K562 (cell line): ENCODE measurements at regions not wholly inside any gene's neighbourhood (a gene's known extent, or its start where the extent isn't known, plus 50 kb on each side); places are given as distances from the start of the nearest gene placed in this dataset.

ENCODE experiments used
- ATAC-seq: fragments of 200-7000 bp; cut with Tn5 transposase; 3 replicates; pipeline ENCODE4 v1.9.1; 2020; ENCODE audit warnings: moderate library complexity
- BruUV-seq: library from RNA; stranded (reverse); fragments of 400-500 nt; replicated peaks from 2 replicates; lab custom pipeline; 2021; lab: Mats Ljungman, UMichigan
- CTCF ChIA-PET: fragments of 300-600 bp; formaldehyde crosslinking; extraction: SDS; loops from one replicate; lab custom pipeline; 2021; ENCODE audit warnings: low intra/inter-chr PET ratio; lab: Yijun Ruan, JAX
- POLR2A ChIA-PET: fragments of 300-600, 350-650 bp; sonication (Branson Sonifier 250); formaldehyde crosslinking; extraction: SDS; loops from one replicate; lab custom pipeline; 2021; ENCODE audit warnings: antibody characterized with exemption, inconsistent platforms; lab: Yijun Ruan, JAX
- DNase-seq, 4 experiments: peaks; one replicate each; pipeline versions ENCODE4 v3.0.0 to v3.0.0-alpha.2; 2011 to 2018; ENCODE audit warnings: low spot score in 3 of 4, mixed read lengths in 3 of 4; ENCODE audit errors: extremely low read depth in 1 of 4
- FAIRE-seq: peaks from 2 replicates; lab custom pipeline; 2011; peaks lifted over from hg19 to GRCh38; lab: Jason Lieb, UNC
- H2AFZ ChIP-seq: 2 replicates; pipeline ENCODE4 v1.6.0; 2011; ENCODE audit warnings: low read depth, low read length, control low read depth, inconsistent platforms
- H3K27ac ChIP-seq: fragments of 200-600 bp; 3 replicates; pipeline ENCODE4 v1.8.0; 2011; ENCODE audit warnings: low read depth, mild to moderate bottlenecking, control low read depth, inconsistent platforms, low read length, moderate library complexity, mixed read lengths; ENCODE audit errors: extremely low read depth
- H3K27me3 ChIP-seq, 2 experiments: fragments of 300-600 bp in 1 of 2; 2 replicates in 1 of 2; 3 replicates in 1 of 2; pipeline versions ENCODE4 v1.6.0 to v1.8.0; 2011; ENCODE audit warnings: inconsistent platforms in 2 of 2, low read length in 2 of 2, mild to moderate bottlenecking in 1 of 2, mixed read lengths in 1 of 2, moderate library complexity in 1 of 2; ENCODE audit not compliant: control insufficient read depth in 2 of 2, insufficient read depth in 2 of 2
- H3K36me3 ChIP-seq: fragments of 300-600 bp; 3 replicates; pipeline ENCODE4 v1.8.0; 2011; ENCODE audit warnings: mild to moderate bottlenecking, low read length, inconsistent platforms; ENCODE audit not compliant: control insufficient read depth, insufficient read depth
- H3K4me1 ChIP-seq, 2 experiments: fragments of 200-600 bp in 1 of 2; replicated peaks in 1 of 2; 2 replicates in 1 of 2; 3 replicates in 1 of 2; pipeline versions ENCODE4 v1.5.1 to v1.8.0; 2011; ENCODE audit warnings: inconsistent platforms in 2 of 2, low read length in 2 of 2, mild to moderate bottlenecking in 1 of 2, mixed read lengths in 1 of 2, moderate library complexity in 1 of 2; ENCODE audit not compliant: control insufficient read depth in 2 of 2, insufficient read depth in 2 of 2
- H3K4me2 ChIP-seq: 2 replicates; pipeline ENCODE4 v1.6.1; 2011; ENCODE audit warnings: low read length, control low read depth, inconsistent platforms, mixed read lengths; ENCODE audit not compliant: insufficient read depth
- H3K4me3 ChIP-seq: fragments of 200-600 bp; sonication (generic), shearing (Covaris generic); 2 replicates; pipeline ENCODE4 v1.5.1; 2016; ENCODE audit warnings: control low read depth, inconsistent platforms
- H3K79me2 ChIP-seq: fragments of 200-600 bp; 3 replicates; pipeline ENCODE4 v1.8.0; 2011; ENCODE audit warnings: low read length, inconsistent platforms; ENCODE audit not compliant: control insufficient read depth, insufficient read depth
- H3K9ac ChIP-seq, 2 experiments: 2 replicates each; pipeline versions ENCODE4 v1.6.0 to v1.6.1; 2011; ENCODE audit warnings: low read depth in 2 of 2, low read length in 2 of 2, control low read depth in 1 of 2, inconsistent platforms in 1 of 2, mild to moderate bottlenecking in 1 of 2, mixed read lengths in 1 of 2; ENCODE audit not compliant: insufficient read depth in 1 of 2
- H3K9me1 ChIP-seq: one replicate; pipeline ENCODE4 v1.6.0; 2011; ENCODE audit warnings: inconsistent platforms, mild to moderate bottlenecking, low read length, moderate library complexity; ENCODE audit not compliant: control insufficient read depth, insufficient read depth
- H3K9me3 ChIP-seq: replicated peaks from 2 replicates; pipeline ENCODE4 v1.5.1; 2011; ENCODE audit warnings: low read depth, low read length, inconsistent platforms; ENCODE audit not compliant: control insufficient read depth, insufficient read depth
- H4K20me1 ChIP-seq: replicated peaks from 2 replicates; pipeline ENCODE4 v1.6.1; 2011; ENCODE audit warnings: low read length, inconsistent platforms, mixed read lengths; ENCODE audit not compliant: control insufficient read depth, insufficient read depth
- BHLHE40 ChIP-seq: IDR thresholded peaks from 2 replicates; pipeline ENCODE4 v1.6.1; 2011; ENCODE audit warnings: low read length, improper control_type of control experiment
- CBFA2T2 ChIP-seq: fragments of 450-650 bp; conservative IDR thresholded peaks from 2 replicates; pipeline ENCODE4 v1.6.1; 2017; ENCODE audit warnings: mild to moderate bottlenecking
- CC2D1A ChIP-seq: fragments of 450-650 bp; IDR thresholded peaks from 2 replicates; pipeline ENCODE4 v1.6.1; 2017; ENCODE audit warnings: mild to moderate bottlenecking
- COPS2 ChIP-seq: fragments of 450-650 bp; conservative IDR thresholded peaks from 2 replicates; pipeline ENCODE4 v1.6.1; 2016; ENCODE audit warnings: mild to moderate bottlenecking, moderate library complexity
- CTBP1 ChIP-seq: fragments of 450-650 bp; IDR thresholded peaks from 2 replicates; pipeline ENCODE4 v1.6.1; 2016; ENCODE audit warnings: borderline replicate concordance
- HMG20A ChIP-seq: fragments of 450-650 bp; formaldehyde crosslinking; conservative IDR thresholded peaks from 2 replicates; pipeline ENCODE4 v1.4.0; 2020; ENCODE audit warnings: mild to moderate bottlenecking, mixed read lengths
- MAFK ChIP-seq: IDR thresholded peaks from 2 replicates; pipeline ENCODE4 v1.6.1; 2011; ENCODE audit warnings: low read length, improper control_type of control experiment
- NCOA1 ChIP-seq: fragments of 450-650 bp; IDR thresholded peaks from 2 replicates; pipeline ENCODE4 v1.6.1; 2016; ENCODE audit warnings: low read depth
- SRSF9 ChIP-seq: fragments of 200-400 bp; formaldehyde crosslinking; IDR thresholded peaks from 2 replicates; pipeline ENCODE4 v1.6.1; 2017; ENCODE audit warnings: low read depth, low read length, borderline replicate concordance
- STAT5B ChIP-seq: fragments of 250-450 bp; sonication (Bioruptor Pico); IDR thresholded peaks from 2 replicates; pipeline ENCODE4 v1.8.0; 2021; ENCODE audit warnings: mild to moderate bottlenecking, inconsistent platforms
- ZFP1 ChIP-seq: fragments of 450-650 bp; formaldehyde crosslinking; IDR thresholded peaks from 2 replicates; pipeline ENCODE4 v1.4.0; 2020; ENCODE audit warnings: mild to moderate bottlenecking, mixed read lengths
- ZFPM2 ChIP-seq: fragments of 250-450 bp; sonication (Bioruptor Pico); IDR thresholded peaks from 2 replicates; pipeline ENCODE4 v1.5.1; 2022; ENCODE audit warnings: mild to moderate bottlenecking
- ZHX1 ChIP-seq: fragments of 150-350 bp; conservative IDR thresholded peaks from 2 replicates; pipeline ENCODE4 v1.6.1; 2014; ENCODE audit warnings: low read length
- ZNF174 ChIP-seq: fragments of 250-450 bp; sonication (Bioruptor Pico); IDR thresholded peaks from 2 replicates; pipeline ENCODE4 v1.4.0; 2020; ENCODE audit warnings: mild to moderate bottlenecking
- ZNF592 ChIP-seq: fragments of 450-650 bp; IDR thresholded peaks from 2 replicates; pipeline ENCODE4 v1.6.1; 2017; ENCODE audit warnings: antibody characterized with exemption, mild to moderate bottlenecking
- ZNF644 ChIP-seq: fragments of 200-800 bp; sonication (Bioruptor generic); IDR thresholded peaks from 2 replicates; pipeline ENCODE4 v1.6.1; 2016; ENCODE audit warnings: low read depth, missing genetic modification characterization, missing compliant biosample characterization
- WGBS: fragments of 100-300 bp; shearing (Covaris generic); methylation state at CpG from one replicate; pipeline ENCODE4 v1.1.6; 2016; ENCODE audit warnings: low coverage, mixed read lengths; ENCODE audit not compliant: insufficient coverage; ENCODE audit errors: missing lambda C conversion rate; 5-methylcytosine and 5-hydroxymethylcytosine counted together
- in situ Hi-C: fragments of 300-500 bp; cut with MboI; formaldehyde crosslinking; loops from 4 replicates; pipeline ENCODE4 v1.15.0; 2018; ENCODE audit warnings: inconsistent platforms, mixed read lengths
- intact Hi-C: fragments of 100-400 bp; cut with micrococcal nuclease; formaldehyde crosslinking; loops from 2 replicates; pipeline ENCODE4 v1.14.2; 2022

- DNase-seq: no peak
Observed at GRCh38 chr6:22457996-22458395, 111.4 kb upstream of the HDGFL1 start.

More at GRCh38 chr6:22457996-22458395, 111.4 kb upstream of the HDGFL1 start:
- no TSS peak for BruUV-seq
- ChIA-PET CTCF (no interaction called here), POLR2A (no interaction called here)
- H3K36me3 ChIP-seq: no peaks in the 10 kb centered on the region
- no peak overlapping the region for H3K27ac ChIP-seq
- no peak overlapping the region for H3K4me2 ChIP-seq
- no peaks in the 10 kb centered on the region for H3K79me2 ChIP-seq
- H3K4me1 ChIP-seq: no peaks in the 10 kb centered on the region
- H4K20me1 ChIP-seq: no peaks in the 10 kb centered on the region
- 0 out of 2 replicates have a peak, but pooled peaks cover 2% of the 10 kb centered on the region for H3K9me3 ChIP-seq
- intact Hi-C loops (no loop called here), in situ Hi-C loops (no loop called here)
- TF ChIP-seq CBFA2T2: no peak
- TF ChIP-seq ZNF592: no peak
- no peak for TF ChIP-seq HMG20A
- no peak for TF ChIP-seq ZNF174
- no peak for TF ChIP-seq NCOA1
- no peak for TF ChIP-seq SRSF9
- no peak for TF ChIP-seq STAT5B (CRISPR knock-in tag)
- no peak for TF ChIP-seq CTBP1
- no peak for TF ChIP-seq ZNF644 (tag)
- no peak for TF ChIP-seq ZHX1
- TF ChIP-seq COPS2: no peak
- no peak for TF ChIP-seq BHLHE40
- no peak for TF ChIP-seq ZFP1
- TF ChIP-seq CC2D1A: no peak
- TF ChIP-seq ZFPM2 (CRISPR knock-in tag): no peak
- TF ChIP-seq MAFK: no peak
- H2AFZ ChIP-seq: no peak overlapping the region
- FAIRE-seq: no peak
- H3K9me1 ChIP-seq: no peaks in the 10 kb centered on the region
- 0% methylated on average over 1 of the region's 1 CpG for WGBS
- H3K4me3 ChIP-seq: no peak overlapping the region
- H3K27me3 ChIP-seq: no peaks in the 10 kb centered on the region
- H3K9ac ChIP-seq: no peak overlapping the region
- no peak for ATAC-seq
